ENCODE measurements at regions not wholly inside any gene's neighbourhood (a gene's known extent, or its start where the extent isn't known, plus 50 kb on each side); places are given as distances from the start of the nearest gene placed in this dataset.

- ATAC-seq = no peak
- TF ChIP-seq EZH2phosphoT487 (IDR thresholded peaks at IDR 0.05; ENCODE audit: borderline replicate concordance, low read length) = no peak
- no peak for TF ChIP-seq EZH2 (IDR thresholded peaks at IDR 0.05; ENCODE audit: low read length, unreplicated experiment)
- no peak for TF ChIP-seq CTCF (conservative IDR thresholded peaks at IDR 0.05; ENCODE audit: low read depth, low read length)
- Histone ChIP-seq H2AFZ (ENCODE audit: low read length) (no peak overlapping the region), H3K4me3 (ENCODE audit: low read length) (no peak overlapping the region), H3K9me3 (ENCODE audit: low read length) (no peaks in the 10 kb centered on the region), H3K9ac (ENCODE audit: low read length) (no peak overlapping the region), H3K9me2 (replicated peaks; ENCODE audit: low read length) (no peaks in the 10 kb centered on the region), H3K27ac (ENCODE audit: low read length) (no peak overlapping the region), H3F3A (ENCODE audit: low read length, unreplicated experiment) (peaks cover 6% of the 10 kb centered on the region), H3K4me1 (ENCODE audit: insufficient read depth, low read length) (peaks cover 53% of the 10 kb centered on the region), H3K4me2 (ENCODE audit: low read length) (no peak overlapping the region), H3K79me2 (ENCODE audit: low read length) (no peaks in the 10 kb centered on the region), H4K20me1 (ENCODE audit: low read length) (no peaks in the 10 kb centered on the region), H3K27me3 (ENCODE audit: low read length) (no peaks in the 10 kb centered on the region), H3K36me3 (ENCODE audit: low read depth, low read length) (no peaks in the 10 kb centered on the region)
- ChIA-PET POLR2A (ENCODE audit: unreplicated experiment) (no interaction called here), CTCF (no interaction called here)
- intact Hi-C loops (cut with micrococcal nuclease) = no loop called here
- BruUV-seq (replicated peaks) = no TSS peak
- DNase-seq = no peak
Observed at GRCh38 chr3:46086083-46086437, 58.8 kb upstream of the XCR1 start.

GRCh38 chr3:46085421-46086082 is 58.3 kb upstream of the XCR1 start:
- Histone ChIP-seq H3K36me3 (ENCODE audit: low read depth, low read length) (no peaks in the 10 kb centered on the region), H3F3A (ENCODE audit: low read length, unreplicated experiment) (peaks cover 6% of the 10 kb centered on the region), H3K27me3 (ENCODE audit: low read length) (no peaks in the 10 kb centered on the region), H3K4me2 (ENCODE audit: low read length) (no peak overlapping the region), H3K9me2 (replicated peaks; ENCODE audit: low read length) (no peaks in the 10 kb centered on the region), H2AFZ (ENCODE audit: low read length) (no peak overlapping the region), H4K20me1 (ENCODE audit: low read length) (no peaks in the 10 kb centered on the region), H3K27ac (ENCODE audit: low read length) (no peak overlapping the region), H3K9ac (ENCODE audit: low read length) (no peak overlapping the region), H3K4me3 (ENCODE audit: low read length) (no peak overlapping the region), H3K4me1 (ENCODE audit: insufficient read depth, low read length) (peaks cover 57% of the 10 kb centered on the region), H3K9me3 (ENCODE audit: low read length) (no peaks in the 10 kb centered on the region), H3K79me2 (ENCODE audit: low read length) (no peaks in the 10 kb centered on the region)
- TF ChIP-seq EZH2 (IDR thresholded peaks at IDR 0.05; ENCODE audit: low read length, unreplicated experiment) (no peak), CTCF (conservative IDR thresholded peaks at IDR 0.05; ENCODE audit: low read depth, low read length) (no peak), EZH2phosphoT487 (IDR thresholded peaks at IDR 0.05; ENCODE audit: borderline replicate concordance, low read length) (no peak)
- intact Hi-C loops (cut with micrococcal nuclease) = no loop called here
- ChIA-PET CTCF (interaction anchor here (1.6 kb wide), 1 partner anchor 293 kb away, joined by 7 read pairs; no protein-coding TSS in a partner anchor), POLR2A (ENCODE audit: unreplicated experiment) (no interaction called here)
- DNase-seq = no peak
- BruUV-seq (replicated peaks) = no TSS peak
- ATAC-seq = no peak

GRCh38 chr3:46083956-46084355 is 56.7 kb upstream of the XCR1 start:
- BruUV-seq (replicated peaks) = no TSS peak
- Histone ChIP-seq H3K36me3 (ENCODE audit: low read depth, low read length) (no peaks in the 10 kb centered on the region), H3K4me3 (ENCODE audit: low read length) (no peak overlapping the region), H3K79me2 (ENCODE audit: low read length) (no peaks in the 10 kb centered on the region), H3K27ac (ENCODE audit: low read length) (no peak overlapping the region), H3K4me1 (ENCODE audit: insufficient read depth, low read length) (peaks cover 57% of the 10 kb centered on the region), H2AFZ (ENCODE audit: low read length) (no peak overlapping the region), H3F3A (ENCODE audit: low read length, unreplicated experiment) (peaks cover 6% of the 10 kb centered on the region), H4K20me1 (ENCODE audit: low read length) (no peaks in the 10 kb centered on the region), H3K9me2 (replicated peaks; ENCODE audit: low read length) (no peaks in the 10 kb centered on the region), H3K4me2 (ENCODE audit: low read length) (no peak overlapping the region), H3K9ac (ENCODE audit: low read length) (no peak overlapping the region), H3K27me3 (ENCODE audit: low read length) (no peaks in the 10 kb centered on the region), H3K9me3 (ENCODE audit: low read length) (no peaks in the 10 kb centered on the region)
- peak; percentile 27 for DNase-seq
- ChIA-PET POLR2A (ENCODE audit: unreplicated experiment) (no interaction called here), CTCF (interaction anchor here (1.6 kb wide), 1 partner anchor 294 kb away, joined by 7 read pairs; no protein-coding TSS in a partner anchor)
- intact Hi-C loops (cut with micrococcal nuclease) = no loop called here
- ATAC-seq = no peak
- TF ChIP-seq CTCF (conservative IDR thresholded peaks at IDR 0.05; ENCODE audit: low read depth, low read length) (no peak), EZH2phosphoT487 (IDR thresholded peaks at IDR 0.05; ENCODE audit: borderline replicate concordance, low read length) (no peak), EZH2 (IDR thresholded peaks at IDR 0.05; ENCODE audit: low read length, unreplicated experiment) (no peak)
